Mesenchymal stem cell (in vitro differentiated cells and primary cell): ENCODE measurements at regions not wholly inside any gene's neighbourhood (a gene's known extent, or its start where the extent isn't known, plus 50 kb on each side); places are given as distances from the start of the nearest gene placed in this dataset. TPM values are rescaled to one million over a fixed set of nuclear protein-coding genes. Genes with fewer than 3 reads are reported as not detected.

Experiments
- DNase-seq: peaks from one replicate; pipeline ENCODE4 v3.0.0-alpha.2; 2013
- H2AFZ ChIP-seq: one replicate; pipeline ENCODE4 v1.6.1; 2013; ENCODE audit warnings: low read depth, mild to moderate bottlenecking, control low read depth, inconsistent platforms, low read length, moderate library complexity
- H2AK5ac ChIP-seq: 2 replicates; pipeline ENCODE4 v1.6.1; 2013; ENCODE audit warnings: low read length, moderate library complexity, mild to moderate bottlenecking, inconsistent platforms; ENCODE audit not compliant: severe bottlenecking
- H2BK120ac ChIP-seq: one replicate; pipeline ENCODE4 v1.6.1; 2013; ENCODE audit warnings: low read depth, mild to moderate bottlenecking, inconsistent platforms, low read length, moderate library complexity
- H2BK12ac ChIP-seq, 2 experiments: one replicate each; pipeline ENCODE4 v1.6.1; 2013; ENCODE audit warnings: inconsistent platforms in 2 of 2, low read length in 2 of 2, mild to moderate bottlenecking in 2 of 2, moderate library complexity in 2 of 2, control low read depth in 1 of 2
- H2BK15ac ChIP-seq: one replicate; pipeline ENCODE4 v1.6.1; 2013; ENCODE audit warnings: mild to moderate bottlenecking, low read depth, inconsistent platforms; ENCODE audit not compliant: poor library complexity, severe bottlenecking
- H2BK5ac ChIP-seq: 2 replicates; pipeline ENCODE4 v1.6.1; 2013; ENCODE audit warnings: low read depth, mild to moderate bottlenecking, low read length, control low read depth, inconsistent platforms; ENCODE audit not compliant: poor library complexity, severe bottlenecking
- H3K14ac ChIP-seq, 2 experiments: one replicate each; pipeline ENCODE4 v1.6.1; 2013; ENCODE audit warnings: inconsistent platforms in 2 of 2, low read length in 2 of 2, control low read depth in 1 of 2, mild to moderate bottlenecking in 1 of 2, moderate library complexity in 1 of 2
- H3K18ac ChIP-seq, 2 experiments: one replicate each; pipeline ENCODE4 v1.6.1; 2013; ENCODE audit warnings: inconsistent platforms in 2 of 2, low read length in 2 of 2, control low read depth in 1 of 2, low read depth in 1 of 2, mild to moderate bottlenecking in 1 of 2
- H3K23ac ChIP-seq, 2 experiments: one replicate each; pipeline ENCODE4 v1.6.1; 2013; ENCODE audit warnings: inconsistent platforms in 2 of 2, low read length in 2 of 2, mild to moderate bottlenecking in 2 of 2, moderate library complexity in 2 of 2, control low read depth in 1 of 2
- H3K27ac ChIP-seq: 2 replicates; pipeline ENCODE4 v1.5.1; 2013; ENCODE audit warnings: mild to moderate bottlenecking, moderate library complexity, low read length, control low read depth, inconsistent platforms; ENCODE audit not compliant: poor library complexity, severe bottlenecking
- H3K27me3 ChIP-seq, 2 experiments: 2 replicates each; pipeline versions ENCODE4 v1.6.1 to v1.7.0; 2013; ENCODE audit warnings: low read length in 2 of 2, mild to moderate bottlenecking in 2 of 2, moderate library complexity in 2 of 2, control low read depth in 1 of 2, inconsistent platforms in 1 of 2; ENCODE audit not compliant: control insufficient read depth in 1 of 2, insufficient read depth in 1 of 2
- H3K36me3 ChIP-seq, 2 experiments: 2 replicates each; pipeline versions ENCODE4 v1.6.1 to v1.7.0; 2013; ENCODE audit warnings: low read length in 2 of 2, control low read depth in 1 of 2, inconsistent platforms in 1 of 2, low read depth in 1 of 2, mild to moderate bottlenecking in 1 of 2; ENCODE audit not compliant: insufficient read depth in 2 of 2, control insufficient read depth in 1 of 2
- H3K4ac ChIP-seq, 2 experiments: one replicate each; pipeline ENCODE4 v1.6.1; 2013; ENCODE audit warnings: inconsistent platforms in 2 of 2, low read length in 2 of 2, mild to moderate bottlenecking in 2 of 2, moderate library complexity in 2 of 2, control low read depth in 1 of 2, low read depth in 1 of 2
- H3K4me1 ChIP-seq: 2 replicates; pipeline ENCODE4 v1.6.1; 2013; ENCODE audit warnings: low read depth, low read length, control low read depth; ENCODE audit not compliant: control insufficient read depth, insufficient read depth
- H3K4me2 ChIP-seq: 2 replicates; pipeline ENCODE4 v1.6.1; 2013; ENCODE audit warnings: low read length, mild to moderate bottlenecking, inconsistent platforms; ENCODE audit not compliant: poor library complexity, severe bottlenecking
- H3K4me3 ChIP-seq, 2 experiments: 2 replicates each; pipeline versions ENCODE4 v1.5.1 to v1.7.0; 2013; ENCODE audit warnings: low read length in 2 of 2, mild to moderate bottlenecking in 2 of 2, control low read depth in 1 of 2, low read depth in 1 of 2; ENCODE audit not compliant: insufficient read depth in 1 of 2
- H3K79me1 ChIP-seq: replicated peaks from 2 replicates; pipeline ENCODE4 v1.6.1; 2013; ENCODE audit warnings: mild to moderate bottlenecking, control low read depth, low read length, inconsistent platforms; ENCODE audit not compliant: poor library complexity, severe bottlenecking
- H3K9ac ChIP-seq: 2 replicates; pipeline ENCODE4 v1.7.0; 2013; ENCODE audit warnings: mild to moderate bottlenecking, low read length, moderate library complexity
- H3K9me3 ChIP-seq: 2 replicates; pipeline ENCODE4 v1.7.0; 2013; ENCODE audit warnings: mild to moderate bottlenecking, low read length; ENCODE audit not compliant: control insufficient read depth
- H4K8ac ChIP-seq: one replicate; pipeline ENCODE4 v1.6.1; 2013; ENCODE audit warnings: inconsistent platforms, mild to moderate bottlenecking, low read length, moderate library complexity
- H4K91ac ChIP-seq: one replicate; pipeline ENCODE4 v1.6.1; 2013; ENCODE audit warnings: mild to moderate bottlenecking, low read length, inconsistent platforms
- WGBS: methylation state at CpG from one replicate; pipeline ENCODE4 v1.1.7; 2013; ENCODE audit warnings: mixed read lengths; 5-methylcytosine and 5-hydroxymethylcytosine counted together
- small RNA-seq: library from polyadenylated mRNA; stranded (forward); fragments of <200 nt; extraction: miRNeasy Mini kit (QIAGEN cat#:217004); gene quantifications from one replicate; pipeline ENCODE3, GENCODE V24; 2013; ENCODE audit warnings: low read depth

GRCh38 chr4:54794579-54794978 lies 136.8 kb downstream of the KIT start:
- no peak overlapping the region for H3K4me3 ChIP-seq
- no peak for DNase-seq
- 88% methylated on average over 4 of the region's 4 CpGs for WGBS

DNA sequence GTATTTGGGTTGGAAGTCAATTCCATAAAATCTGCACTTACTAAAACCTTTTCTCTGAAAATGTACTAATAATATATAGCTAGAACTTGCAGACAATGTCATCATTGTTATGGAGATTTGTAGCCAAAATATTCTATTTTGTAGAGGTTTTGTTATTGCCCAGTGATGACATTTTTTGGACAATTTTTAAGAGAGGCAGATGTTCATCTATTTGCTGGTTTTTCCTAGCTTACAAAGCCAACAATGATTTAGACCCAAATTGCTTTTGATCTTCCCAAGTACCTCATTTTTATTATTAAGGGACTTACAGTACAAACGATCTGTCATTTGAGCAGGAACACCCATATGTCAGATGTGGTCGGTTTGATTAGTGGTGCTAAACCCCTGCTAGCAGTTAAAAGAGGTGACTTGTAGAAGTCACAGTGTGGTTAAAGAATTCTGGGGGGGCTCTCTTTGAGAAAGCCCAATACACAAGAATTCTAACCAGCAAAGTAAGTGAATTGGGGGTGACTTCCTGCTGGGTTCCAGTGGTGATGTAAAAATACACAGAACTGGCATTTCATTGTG lies 136.2 kb downstream of the KIT start:
- Histone ChIP-seq H4K8ac (no peak overlapping the region), H3K23ac (no peak overlapping the region), H3K9ac (no peak overlapping the region), H2BK12ac (no peak overlapping the region), H3K27me3 (no peaks in the 10 kb centered on the region), H3K18ac (no peak overlapping the region), H3K79me1 (no peaks in the 10 kb centered on the region), H3K4me3 (no peak overlapping the region), H2BK5ac (no peak overlapping the region), H2BK15ac (no peak overlapping the region), H3K14ac (no peak overlapping the region), H2AFZ (no peak overlapping the region), H2BK120ac (no peak overlapping the region), H3K27ac (no peak overlapping the region), H3K36me3 (no peaks in the 10 kb centered on the region), H4K91ac (no peak overlapping the region), H3K4ac (no peak overlapping the region), H2AK5ac (no peak overlapping the region), H3K4me2 (no peak overlapping the region), H3K9me3 (no peaks in the 10 kb centered on the region), H3K4me1 (no peaks in the 10 kb centered on the region)
- DNase-seq: no peak
- 90% methylated on average over 2 of the region's 2 CpGs for WGBS

More at GRCh38 chr4:54794579-54794978, 136.8 kb downstream of the KIT start:
- Histone ChIP-seq H2AFZ (no peak overlapping the region), H4K91ac (no peak overlapping the region), H2AK5ac (no peak overlapping the region), H3K23ac (no peak overlapping the region), H3K14ac (no peak overlapping the region), H3K79me1 (no peaks in the 10 kb centered on the region), H3K27me3 (no peaks in the 10 kb centered on the region), H3K9me3 (no peaks in the 10 kb centered on the region), H3K4me2 (no peak overlapping the region), H4K8ac (no peak overlapping the region), H3K4me1 (no peaks in the 10 kb centered on the region), H3K4ac (no peak overlapping the region), H3K9ac (no peak overlapping the region), H2BK12ac (no peak overlapping the region), H3K18ac (no peak overlapping the region), H2BK120ac (no peak overlapping the region), H3K36me3 (no peaks in the 10 kb centered on the region), H2BK5ac (no peak overlapping the region), H3K27ac (no peak overlapping the region), H2BK15ac (no peak overlapping the region)

Small RNAs in the stretch of these regions (small RNA-seq; reads per million reads assigned to genes)
- not detected for gene RPL38P3
